Trophoblast cell (in vitro differentiated cells and primary cell): ENCODE measurements at regions not wholly inside any gene's neighbourhood (a gene's known extent, or its start where the extent isn't known, plus 50 kb on each side); places are given as distances from the start of the nearest gene placed in this dataset.

ENCODE experiments used
- DNase-seq, 2 donors: peaks; one replicate each; pipeline ENCODE4 v3.0.0-alpha.2; 2016
- H2AFZ ChIP-seq: 2 replicates; pipeline ENCODE4 v1.6.1; 2013; ENCODE audit warnings: low read length, moderate library complexity, mild to moderate bottlenecking; ENCODE audit not compliant: insufficient read depth, poor library complexity
- H2AK5ac ChIP-seq: 2 replicates; pipeline ENCODE4 v1.6.1; 2013; ENCODE audit warnings: mild to moderate bottlenecking, low read length
- H2BK120ac ChIP-seq: 2 replicates; pipeline ENCODE4 v1.6.1; 2013; ENCODE audit warnings: low read length, mild to moderate bottlenecking, moderate library complexity; ENCODE audit not compliant: insufficient read depth, poor library complexity
- H2BK12ac ChIP-seq: 2 replicates; pipeline ENCODE4 v1.6.1; 2013; ENCODE audit warnings: mild to moderate bottlenecking, low read length, moderate library complexity
- H2BK5ac ChIP-seq: 2 replicates; pipeline ENCODE4 v1.6.1; 2013; ENCODE audit warnings: low read length, low read depth, moderate library complexity, mild to moderate bottlenecking; ENCODE audit not compliant: poor library complexity
- H3K14ac ChIP-seq: 2 replicates; pipeline ENCODE4 v1.6.1; 2013; ENCODE audit warnings: mild to moderate bottlenecking, low read length
- H3K18ac ChIP-seq: 2 replicates; pipeline ENCODE4 v1.6.1; 2013; ENCODE audit warnings: mild to moderate bottlenecking, low read length
- H3K23ac ChIP-seq: 2 replicates; pipeline ENCODE4 v1.6.1; 2013; ENCODE audit warnings: low read length
- H3K27ac ChIP-seq: 2 replicates; pipeline ENCODE4 v1.5.1; 2013; ENCODE audit warnings: low read depth, mild to moderate bottlenecking, inconsistent platforms, low read length, moderate library complexity
- H3K27me3 ChIP-seq: 2 replicates; pipeline ENCODE4 v1.6.1; 2013; ENCODE audit warnings: inconsistent platforms, mild to moderate bottlenecking, low read length, moderate library complexity; ENCODE audit not compliant: insufficient read depth
- H3K36me3 ChIP-seq, 2 experiments: 1 replicate in 1 of 2; 2 replicates in 1 of 2; pipeline ENCODE4 v1.6.1; 2013; ENCODE audit warnings: low read length in 2 of 2, mild to moderate bottlenecking in 2 of 2, moderate library complexity in 1 of 2; ENCODE audit not compliant: insufficient read depth in 2 of 2, control insufficient read depth in 1 of 2
- H3K4ac ChIP-seq: 2 replicates; pipeline ENCODE4 v1.6.1; 2013; ENCODE audit warnings: low read depth, mild to moderate bottlenecking, low read length, moderate library complexity
- H3K4me1 ChIP-seq, 2 experiments: 1 replicate in 1 of 2; 2 replicates in 1 of 2; pipeline ENCODE4 v1.6.1; 2013; ENCODE audit warnings: low read length in 2 of 2, mild to moderate bottlenecking in 2 of 2, moderate library complexity in 1 of 2; ENCODE audit not compliant: insufficient read depth in 2 of 2, control insufficient read depth in 1 of 2
- H3K4me2 ChIP-seq: 2 replicates; pipeline ENCODE4 v1.6.1; 2013; ENCODE audit warnings: inconsistent platforms, mild to moderate bottlenecking, low read length, moderate library complexity
- H3K4me3 ChIP-seq: 2 replicates; pipeline ENCODE4 v1.5.1; 2013; ENCODE audit warnings: mild to moderate bottlenecking, low read depth, low read length, inconsistent platforms
- H3K79me1 ChIP-seq: one replicate; pipeline ENCODE4 v1.6.1; 2013; ENCODE audit warnings: low read length
- H3K79me2 ChIP-seq: 2 replicates; pipeline ENCODE4 v1.6.1; 2013; ENCODE audit warnings: low read length, mild to moderate bottlenecking; ENCODE audit not compliant: control insufficient read depth, insufficient read depth, poor library complexity
- H3K9ac ChIP-seq: 2 replicates; pipeline ENCODE4 v1.6.1; 2013; ENCODE audit warnings: mild to moderate bottlenecking, low read length
- H3K9me3 ChIP-seq: 2 replicates; pipeline ENCODE4 v1.6.1; 2013; ENCODE audit warnings: low read depth, mild to moderate bottlenecking, control low read depth, inconsistent platforms, low read length; ENCODE audit not compliant: insufficient read depth
- H4K12ac ChIP-seq: 2 replicates; pipeline ENCODE4 v1.6.1; 2013; ENCODE audit warnings: low read depth, mild to moderate bottlenecking, low read length, moderate library complexity
- H4K8ac ChIP-seq: 2 replicates; pipeline ENCODE4 v1.6.1; 2013; ENCODE audit warnings: low read depth, mild to moderate bottlenecking, low read length, moderate library complexity
- H4K91ac ChIP-seq: one replicate; pipeline ENCODE4 v1.6.1; 2013; ENCODE audit warnings: low read depth, mild to moderate bottlenecking, low read length, moderate library complexity
- WGBS: extraction: QIAGEN DNeasy Blood & Tissue Kit; methylation state at CpG from one replicate; pipeline ENCODE4 v1.1.7; 2013; ENCODE audit warnings: missing lambda C conversion rate; ENCODE audit not compliant: insufficient read length, insufficient coverage; ENCODE audit errors: extremely low coverage; 5-methylcytosine and 5-hydroxymethylcytosine counted together

- no CpG with 5 or more reads among the region's 2 CpGs for WGBS
- no peak overlapping the region for H3K4ac ChIP-seq
- H3K4me2 ChIP-seq, result no peak overlapping the region
- H4K12ac ChIP-seq, result no peak overlapping the region
- H3K79me1 ChIP-seq, result no peaks in the 10 kb centered on the region
- no peaks in the 10 kb centered on the region for H3K36me3 ChIP-seq
- H2BK120ac ChIP-seq, result no peak overlapping the region
- H2AK5ac ChIP-seq, result no peak overlapping the region
- no peak overlapping the region for H2AFZ ChIP-seq
- H3K27me3 ChIP-seq, result no peaks in the 10 kb centered on the region
- no peak overlapping the region for H3K4me3 ChIP-seq
- no peak overlapping the region for H2BK12ac ChIP-seq
- H3K4me1 ChIP-seq, result no peaks in the 10 kb centered on the region
- no peaks in the 10 kb centered on the region for H3K79me2 ChIP-seq
- no peak overlapping the region for H3K14ac ChIP-seq
- no peaks in the 10 kb centered on the region for H3K9me3 ChIP-seq
- no peak for DNase-seq
- H4K8ac ChIP-seq, result no peak overlapping the region
- no peak overlapping the region for H2BK5ac ChIP-seq
- no peak overlapping the region for H3K9ac ChIP-seq
- no peak overlapping the region for H3K18ac ChIP-seq
- H3K23ac ChIP-seq, result no peak overlapping the region
- no peak overlapping the region for H4K91ac ChIP-seq
- no peak overlapping the region for H3K27ac ChIP-seq
These were observed 817.8 kb downstream of the MTRR start for GRCh38 chr5:8686707-8687106.

- H3K27ac ChIP-seq, result no peak overlapping the region
- H3K4ac ChIP-seq, result no peak overlapping the region
- H4K91ac ChIP-seq, result no peak overlapping the region
- H2BK5ac ChIP-seq, result no peak overlapping the region
- no peaks in the 10 kb centered on the region for H3K79me2 ChIP-seq
- H3K36me3 ChIP-seq, result no peaks in the 10 kb centered on the region
- no peak overlapping the region for H3K4me3 ChIP-seq
- DNase-seq, result no peak
- no peak overlapping the region for H3K23ac ChIP-seq
- H3K4me2 ChIP-seq, result no peak overlapping the region
- H2AFZ ChIP-seq, result no peak overlapping the region
- no peaks in the 10 kb centered on the region for H3K27me3 ChIP-seq
- no peak overlapping the region for H2BK12ac ChIP-seq
- H3K4me1 ChIP-seq, result no peaks in the 10 kb centered on the region
- no peaks in the 10 kb centered on the region for H3K9me3 ChIP-seq
- no CpG with 5 or more reads among the region's 3 CpGs for WGBS
- H3K9ac ChIP-seq, result no peak overlapping the region
- H3K14ac ChIP-seq, result no peak overlapping the region
- H4K12ac ChIP-seq, result no peak overlapping the region
- H3K79me1 ChIP-seq, result no peaks in the 10 kb centered on the region
- no peak overlapping the region for H4K8ac ChIP-seq
- no peak overlapping the region for H2AK5ac ChIP-seq
- H3K18ac ChIP-seq, result no peak overlapping the region
- H2BK120ac ChIP-seq, result no peak overlapping the region
These were observed 820.8 kb downstream of the MTRR start for GRCh38 chr5:8689773-8690172.

GRCh38 chr5:8691221-8691620 is 822.3 kb downstream of the MTRR start:
- Histone ChIP-seq H2AFZ (no peak overlapping the region), H3K27ac (no peak overlapping the region), H2BK12ac (no peak overlapping the region), H3K27me3 (no peaks in the 10 kb centered on the region), H3K4me3 (no peak overlapping the region), H3K4me2 (no peak overlapping the region), H3K9me3 (no peaks in the 10 kb centered on the region), H4K8ac (no peak overlapping the region), H3K14ac (no peak overlapping the region), H4K12ac (no peak overlapping the region), H2AK5ac (no peak overlapping the region), H3K79me1 (no peaks in the 10 kb centered on the region), H3K4me1 (no peaks in the 10 kb centered on the region), H3K18ac (no peak overlapping the region), H3K23ac (no peak overlapping the region), H2BK120ac (no peak overlapping the region), H3K79me2 (no peaks in the 10 kb centered on the region), H3K36me3 (no peaks in the 10 kb centered on the region), H2BK5ac (no peak overlapping the region), H4K91ac (no peak overlapping the region), H3K9ac (no peak overlapping the region), H3K4ac (no peak overlapping the region)
- no CpG with 5 or more reads among the region's 2 CpGs for WGBS
- DNase-seq, result no peak

GRCh38 chr5:8693341-8693844 is 824.4 kb downstream of the MTRR start:
- Histone ChIP-seq H3K14ac (no peak overlapping the region), H3K9ac (no peak overlapping the region), H3K9me3 (no peaks in the 10 kb centered on the region), H3K18ac (no peak overlapping the region), H4K8ac (no peak overlapping the region), H2AFZ (no peak overlapping the region), H2BK5ac (no peak overlapping the region), H3K79me1 (no peaks in the 10 kb centered on the region), H3K36me3 (no peaks in the 10 kb centered on the region), H2BK12ac (no peak overlapping the region), H4K91ac (no peak overlapping the region), H3K79me2 (no peaks in the 10 kb centered on the region), H3K23ac (no peak overlapping the region), H3K4me3 (no peak overlapping the region), H2BK120ac (no peak overlapping the region), H3K4ac (no peak overlapping the region), H3K4me2 (no peak overlapping the region), H3K27ac (no peak overlapping the region), H3K27me3 (no peaks in the 10 kb centered on the region), H2AK5ac (no peak overlapping the region), H3K4me1 (no peaks in the 10 kb centered on the region), H4K12ac (no peak overlapping the region)
- DNase-seq, result no peak
- WGBS, result no CpG with 5 or more reads among the region's 1 CpG
